ENCODE measurements at regions not wholly inside any gene's neighbourhood (a gene's known extent, or its start where the extent isn't known, plus 50 kb on each side); places are given as distances from the start of the nearest gene placed in this dataset.
"Not testable (repeated sequence)": the region's sequence is repeated elsewhere in the genome, so short reads cannot be mapped to it uniquely, and the experiment has no call there.

- FAIRE-seq: no peak
Measured at GRCh38 chr3:80701349-80701748, 933.6 kb upstream of the ROBO1 start.

GRCh38 chr3:80697291-80697690 lies 929.5 kb upstream of the ROBO1 start:
- no peak for FAIRE-seq

GRCh38 chr3:80696280-80696679 lies 928.5 kb upstream of the ROBO1 start:
- FAIRE-seq: no peak

GRCh38 chr3:80688814-80689213 lies 921.0 kb upstream of the ROBO1 start:
- FAIRE-seq: peak; percentile 77

- FAIRE-seq: no peak
Measured at GRCh38 chr3:80682951-80683350, 915.2 kb upstream of the ROBO1 start.

GRCh38 chr3:80682235-80682634 lies 914.4 kb upstream of the ROBO1 start:
- FAIRE-seq: no peak

- no peak for FAIRE-seq
Measured at GRCh38 chr3:80677796-80678195, 910.0 kb upstream of the ROBO1 start.

GRCh38 chr3:80676866-80677265 lies 909.1 kb upstream of the ROBO1 start:
- FAIRE-seq: no peak

GRCh38 chr3:80676261-80676660 lies 908.5 kb upstream of the ROBO1 start:
- FAIRE-seq: no peak

GRCh38 chr3:80675790-80676189 lies 908.0 kb upstream of the ROBO1 start:
- FAIRE-seq: no peak

GRCh38 chr3:80668600-80669294 lies 900.9 kb upstream of the ROBO1 start:
- FAIRE-seq: no peak

- no peak for FAIRE-seq
Measured at GRCh38 chr3:80668100-80668499, 900.3 kb upstream of the ROBO1 start.

GRCh38 chr3:80663426-80663825 lies 895.6 kb upstream of the ROBO1 start:
- FAIRE-seq: no peak

- no peak for FAIRE-seq
Measured at GRCh38 chr3:80655216-80655615, 887.4 kb upstream of the ROBO1 start.

GRCh38 chr3:80649170-80649569 lies 881.4 kb upstream of the ROBO1 start:
- no peak for FAIRE-seq

- FAIRE-seq: no peak
Measured at GRCh38 chr3:80643421-80643820, 875.6 kb upstream of the ROBO1 start.

- FAIRE-seq: no peak
Measured at GRCh38 chr3:80618295-80619256, 850.8 kb upstream of the ROBO1 start.

GRCh38 chr3:80612366-80612765 lies 844.6 kb upstream of the ROBO1 start:
- no peak for FAIRE-seq

GRCh38 chr3:80608072-80608471 lies 840.3 kb upstream of the ROBO1 start:
- FAIRE-seq: not testable (repeated sequence)

- FAIRE-seq: no peak
Measured at GRCh38 chr3:80606073-80606472, 838.3 kb upstream of the ROBO1 start.

GRCh38 chr3:80601479-80601878 lies 833.7 kb upstream of the ROBO1 start:
- no peak for FAIRE-seq

GRCh38 chr3:80592792-80593191 lies 825.0 kb upstream of the ROBO1 start:
- no peak for FAIRE-seq

- no peak for FAIRE-seq
Measured at GRCh38 chr3:80586338-80586737, 818.5 kb upstream of the ROBO1 start.

- no peak for FAIRE-seq
Measured at GRCh38 chr3:80580146-80580545, 812.3 kb upstream of the ROBO1 start.
